Left renal cortex interstitium (tissue), 4 donors: ENCODE measurements at regions not wholly inside any gene's neighbourhood (a gene's known extent, or its start where the extent isn't known, plus 50 kb on each side); places are given as distances from the start of the nearest gene placed in this dataset.

ENCODE experiments used
- DNase-seq, 4 donors: peaks; one replicate each; pipeline ENCODE4 v3.0.0-alpha.2; 2013; ENCODE audit warnings: low read depth in 4 of 4, low spot score in 2 of 4, missing footprints in 1 of 4

DNA sequence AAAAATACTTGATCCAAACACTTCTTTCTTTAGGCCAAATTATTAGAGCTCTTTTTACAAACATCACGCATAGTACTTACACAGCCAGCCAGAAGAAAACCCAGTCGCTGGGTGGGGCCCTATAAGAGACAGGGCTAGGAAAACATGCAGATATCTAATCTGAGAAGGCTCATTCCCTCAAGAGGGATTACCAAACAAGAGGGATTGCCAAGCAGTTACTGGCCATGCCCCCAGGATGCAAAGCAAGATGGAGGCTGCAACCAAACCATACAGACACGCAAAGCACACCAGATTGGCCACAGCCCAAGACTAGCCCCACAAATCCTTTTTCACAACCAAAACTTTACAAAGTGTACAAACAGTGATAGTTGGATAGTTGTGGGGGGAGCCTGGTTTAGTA lies 1235.4 kb upstream of the GJE1 start:
- DNase-seq, result no peak

DNA sequence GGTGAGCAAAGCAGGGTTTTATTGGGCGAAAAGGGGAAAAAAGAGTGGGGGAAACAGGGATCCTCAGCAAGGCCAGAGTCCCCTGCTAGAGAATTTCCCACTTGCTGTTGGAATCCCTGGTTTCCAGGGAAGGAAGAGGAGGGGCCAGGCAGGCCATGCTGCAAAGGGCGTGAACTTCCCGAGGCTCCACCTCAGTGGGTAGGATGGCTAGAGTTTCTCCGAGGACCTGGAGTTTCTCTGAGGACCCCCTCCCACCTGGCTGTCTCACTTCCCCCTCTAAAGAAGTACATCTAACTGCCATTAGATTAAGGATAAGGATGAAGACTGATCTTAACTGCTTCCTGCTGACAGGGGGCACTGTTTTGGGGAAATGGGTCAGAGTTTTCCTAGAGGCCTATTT lies 1239.3 kb upstream of the GJE1 start:
- no peak for DNase-seq

DNA sequence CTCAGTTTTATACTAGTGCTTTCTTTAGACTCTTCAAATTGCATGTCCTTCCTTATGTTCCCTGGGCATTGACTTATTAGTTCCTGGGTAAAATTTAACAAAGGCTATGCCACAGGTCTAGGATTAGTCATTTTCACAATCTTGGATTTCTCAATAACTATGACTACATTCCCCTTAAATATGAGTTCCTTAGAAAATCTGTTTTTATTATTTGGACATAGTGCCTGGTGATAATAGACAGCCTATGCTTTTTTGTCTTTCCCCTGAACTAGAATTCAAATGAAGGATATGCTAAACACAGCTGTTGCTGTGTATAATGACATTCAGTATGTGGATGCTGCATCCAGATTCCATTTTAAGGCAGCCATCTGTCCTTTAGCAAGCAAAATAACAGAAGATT lies 1252.8 kb upstream of the GJE1 start:
- no peak for DNase-seq

DNA sequence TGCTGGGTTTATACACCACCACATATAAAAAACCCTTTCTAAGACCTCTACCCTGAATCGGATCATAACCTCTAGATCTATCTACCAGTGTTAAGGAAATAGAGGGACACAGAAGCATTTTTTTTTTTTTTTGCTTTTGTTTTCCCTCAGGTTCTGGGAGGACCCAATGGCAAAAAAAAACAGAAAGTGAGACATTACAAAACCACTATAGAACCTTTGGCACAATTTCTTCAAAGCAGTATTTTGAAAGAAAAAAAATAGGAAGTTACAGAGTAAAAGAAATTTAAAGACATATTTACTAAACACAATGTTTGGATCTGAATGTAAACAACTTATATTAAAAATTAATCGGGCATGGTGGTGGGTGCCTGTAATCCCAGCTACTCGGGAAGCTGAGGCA lies 1258.7 kb upstream of the GJE1 start:
- DNase-seq, result no peak

DNA sequence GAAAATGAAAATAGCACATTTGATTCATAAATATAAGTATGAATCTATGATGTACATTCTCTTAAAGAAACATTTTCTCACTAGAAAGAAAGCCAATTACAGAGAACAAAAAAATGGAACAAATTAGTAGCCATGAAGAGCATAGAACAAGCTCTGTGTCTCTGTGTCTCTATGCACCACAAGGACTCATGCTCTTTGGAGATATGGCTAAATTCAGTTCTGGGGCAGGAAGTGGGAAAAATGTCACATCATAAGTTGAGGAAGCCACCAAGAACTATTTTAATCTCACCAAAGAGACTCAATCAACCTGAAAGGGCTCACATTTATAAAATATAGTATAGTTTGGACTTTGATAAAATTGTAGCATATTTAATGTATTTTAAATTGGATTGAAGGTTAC lies 1259.8 kb upstream of the GJE1 start:
- DNase-seq, result no peak

DNA sequence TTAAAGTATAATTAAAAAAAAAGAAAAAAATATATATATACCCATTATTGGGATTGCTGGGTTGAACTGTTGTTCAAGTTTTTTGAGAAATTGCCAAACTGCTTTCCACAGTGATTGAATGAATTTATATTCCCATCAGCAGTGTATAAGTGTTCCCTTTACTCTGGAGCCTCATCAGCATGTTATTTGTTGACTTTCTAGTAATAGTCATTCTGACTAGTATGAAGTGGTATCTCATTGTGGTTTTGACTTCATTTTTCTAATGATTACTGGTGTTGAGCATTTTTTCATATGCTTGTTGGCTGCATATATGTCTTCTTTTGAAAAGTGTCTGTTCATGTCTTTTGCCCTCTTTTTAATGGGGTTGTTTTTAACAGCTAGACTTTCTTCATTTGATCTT lies 1260.8 kb upstream of the GJE1 start:
- DNase-seq, result no peak

DNA sequence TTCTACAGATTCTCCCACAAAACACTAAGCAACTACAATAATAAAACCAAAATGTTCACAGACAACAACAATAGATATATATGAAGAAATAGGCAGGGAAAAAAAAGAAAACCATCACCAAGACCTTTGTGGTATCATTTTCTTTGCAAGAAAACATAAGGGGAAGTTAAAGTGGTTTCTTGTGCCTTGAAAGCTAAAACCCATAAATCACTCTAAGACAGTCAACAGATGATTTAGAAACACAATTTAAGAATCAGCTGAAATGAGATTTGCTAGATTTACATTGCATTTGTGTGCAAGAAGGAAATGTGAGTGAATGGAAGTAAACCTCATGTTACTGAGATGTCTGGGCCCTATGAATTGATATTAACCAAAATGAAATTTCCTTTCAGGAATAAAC lies 1265.4 kb upstream of the GJE1 start:
- no peak for DNase-seq

DNA sequence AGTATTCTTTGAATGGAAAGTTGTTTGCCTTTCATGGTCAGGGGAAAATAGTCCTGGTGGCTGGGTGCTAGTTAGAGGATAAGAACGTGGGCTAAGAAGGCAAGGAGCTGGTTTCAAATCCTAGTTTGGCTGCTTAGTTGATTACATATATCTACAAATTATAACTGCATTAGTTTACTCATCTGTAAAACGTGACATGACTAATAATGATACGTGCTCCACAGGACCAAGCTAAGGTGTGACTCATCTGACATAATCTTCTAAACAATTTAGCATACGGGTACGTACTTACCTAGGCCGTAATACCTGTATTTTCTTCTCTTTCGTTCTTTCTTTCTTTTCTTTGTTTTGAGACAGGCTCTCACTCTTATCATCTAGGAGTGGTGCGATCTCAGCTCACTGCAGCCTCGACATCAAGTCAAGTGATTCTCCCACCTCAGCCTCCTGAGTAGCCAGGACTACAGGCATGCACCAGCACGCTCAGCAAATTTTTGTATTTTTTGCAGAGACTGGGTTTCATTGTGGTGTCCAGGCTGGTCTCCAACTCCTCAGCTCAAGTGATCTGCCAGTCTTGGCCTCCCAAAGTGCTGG lies 1274.2 kb upstream of the GJE1 start:
- DNase-seq, result no peak

DNA sequence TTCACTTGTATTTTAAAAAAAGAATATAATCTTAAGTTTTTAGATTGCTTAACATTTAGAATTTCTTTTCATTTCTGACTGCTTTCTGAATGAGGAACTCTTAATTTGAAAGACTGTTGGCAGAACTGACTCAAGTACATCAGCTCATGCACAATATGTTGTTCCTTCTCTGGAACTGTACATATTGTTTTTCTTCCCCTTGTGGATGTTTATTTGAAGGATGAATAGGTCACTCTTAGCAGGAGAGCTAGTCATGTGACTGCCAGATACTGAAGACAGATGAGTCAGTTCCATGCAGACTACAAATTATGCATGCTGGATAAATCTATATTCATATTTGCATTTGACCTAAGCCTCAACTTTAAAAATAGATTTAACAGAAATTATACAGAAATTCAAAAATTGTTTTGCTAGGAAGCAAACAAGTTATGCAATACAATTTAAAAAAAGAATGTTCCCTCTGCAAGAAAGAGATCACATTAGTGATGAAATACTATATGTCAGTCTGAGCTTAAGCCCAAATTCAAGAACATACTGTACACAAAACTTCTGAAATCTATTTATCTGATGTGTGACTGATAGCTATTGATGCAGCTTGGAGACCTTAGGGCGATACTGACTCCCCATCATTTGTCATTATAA lies 1274.9 kb upstream of the GJE1 start:
- DNase-seq, result no peak

DNA sequence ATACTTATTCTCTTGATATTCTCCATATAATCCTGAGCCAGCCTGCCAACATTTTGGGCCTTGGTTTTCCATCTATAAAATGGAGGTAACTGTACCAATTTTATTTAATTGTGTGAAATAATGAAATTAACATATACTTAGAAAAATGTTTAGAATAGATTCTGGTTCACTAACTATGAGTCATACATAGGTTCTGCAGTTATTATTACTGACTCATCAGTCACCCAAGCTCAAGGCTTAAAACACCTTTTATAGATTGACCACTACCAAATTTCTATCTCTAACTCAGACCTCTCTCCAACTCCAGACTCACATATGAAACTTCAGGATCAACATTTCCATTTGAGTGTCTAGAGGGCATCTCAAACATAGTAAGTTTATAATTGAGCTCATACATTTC lies 1277.2 kb upstream of the GJE1 start:
- no peak for DNase-seq

DNA sequence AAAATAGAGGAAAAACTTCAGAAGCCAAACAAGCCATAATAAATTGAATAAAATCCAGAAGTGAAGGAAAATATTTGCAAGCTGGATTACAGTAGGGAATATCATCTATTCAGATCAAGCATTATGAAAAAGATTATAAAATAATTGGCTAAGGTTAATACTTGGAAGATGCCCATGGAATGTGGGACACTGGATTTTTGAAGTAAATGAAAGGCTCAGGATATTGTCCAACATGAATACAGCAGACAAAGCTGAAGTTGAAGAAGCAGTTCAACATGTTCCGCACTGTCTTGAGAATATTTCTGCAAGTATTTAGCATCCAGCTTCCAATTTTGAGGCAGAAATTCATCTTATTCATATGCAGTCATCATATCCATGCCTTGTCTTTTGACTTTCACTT lies 1278.4 kb upstream of the GJE1 start:
- DNase-seq, result no peak

DNA sequence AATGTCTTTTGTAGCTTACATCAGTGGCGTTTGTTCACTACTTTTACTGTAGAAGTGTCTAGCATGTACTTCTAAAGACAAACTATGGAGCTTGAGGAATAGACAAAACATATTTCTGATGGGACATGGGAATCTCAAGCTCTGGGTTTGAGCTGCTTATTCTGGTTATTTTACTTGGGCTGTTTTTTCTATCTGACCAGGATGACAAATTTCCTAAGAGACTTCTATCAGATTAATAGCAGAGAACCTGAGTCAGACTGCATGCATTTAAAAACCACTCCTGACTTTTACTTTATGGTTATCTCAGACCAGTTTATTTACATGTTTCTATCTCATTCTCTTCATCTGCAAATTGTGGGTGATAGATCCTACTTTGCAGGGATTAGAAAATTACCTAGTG lies 1282.3 kb upstream of the GJE1 start:
- DNase-seq, result no peak

DNA sequence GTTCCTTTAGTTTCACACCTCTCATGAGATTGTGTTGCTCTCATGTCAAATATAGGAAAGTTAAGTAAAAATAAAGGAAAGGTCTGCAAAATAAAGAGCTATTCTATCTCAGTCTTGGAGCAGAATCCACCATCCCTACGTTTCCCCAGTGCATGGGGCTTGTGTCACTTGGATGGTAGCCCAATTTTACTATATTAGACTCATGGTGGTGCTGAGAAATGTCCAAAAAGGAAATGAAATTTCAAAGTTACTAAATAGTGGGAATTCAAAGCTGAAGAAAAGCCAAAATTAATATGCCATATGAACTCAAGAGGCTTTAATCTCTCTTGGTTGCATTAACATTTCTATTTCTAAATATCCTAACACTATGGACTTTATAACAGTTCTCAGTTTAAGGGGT lies 1283.3 kb upstream of the GJE1 start:
- no peak for DNase-seq

DNA sequence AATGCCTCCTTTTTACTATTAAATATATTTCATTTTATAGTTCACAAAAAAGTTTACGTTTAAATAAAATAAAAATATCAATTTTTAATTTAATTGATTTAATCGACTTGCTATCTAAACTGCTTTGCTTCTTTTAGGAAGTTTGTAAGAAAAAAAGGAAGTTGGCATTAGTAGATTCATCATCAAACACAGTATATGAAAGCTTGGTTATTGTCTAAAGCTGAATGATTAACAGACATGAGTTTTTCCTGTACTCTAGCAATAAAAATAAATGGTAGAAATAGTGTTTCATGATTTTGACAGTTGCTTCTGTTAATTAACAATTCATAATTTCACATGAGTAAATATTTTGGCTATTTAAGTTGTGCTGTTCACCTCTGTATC lies 1285.5 kb upstream of the GJE1 start:
- DNase-seq, result no peak

DNA sequence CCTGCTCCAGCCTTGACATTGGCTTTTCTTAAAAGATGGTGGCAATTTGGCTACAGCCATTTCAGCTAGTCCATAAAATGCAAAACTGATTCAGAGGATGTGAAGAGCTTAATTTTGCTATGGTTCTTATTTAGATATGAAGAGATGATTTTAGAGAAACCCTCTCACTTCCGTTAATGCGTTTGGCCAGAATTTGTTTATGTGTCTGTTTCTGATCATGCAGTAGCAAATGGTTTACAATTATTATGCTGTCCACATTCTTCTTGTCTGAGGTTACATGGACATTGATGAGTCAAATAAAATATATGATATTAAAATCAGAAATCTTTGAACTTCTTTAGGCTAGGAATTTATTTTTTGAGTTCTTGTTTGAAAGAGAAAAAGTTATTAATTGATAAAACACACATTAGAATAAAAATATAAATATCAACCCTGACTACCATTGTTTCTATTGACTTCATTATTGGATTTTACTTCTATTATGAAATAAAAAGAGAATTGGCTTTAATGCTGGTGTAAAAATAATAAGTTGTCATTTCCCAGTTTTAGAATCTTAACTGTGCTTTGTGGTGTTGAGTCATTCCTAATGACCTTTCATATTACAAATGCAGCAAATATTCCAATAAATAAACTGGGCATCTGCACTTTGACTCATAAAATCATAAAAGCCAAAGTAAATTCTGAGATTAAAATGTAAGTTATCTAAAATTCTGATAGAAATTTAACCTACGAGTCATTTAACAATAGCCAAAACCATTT lies 1286.0 kb upstream of the GJE1 start:
- DNase-seq, result no peak

DNA sequence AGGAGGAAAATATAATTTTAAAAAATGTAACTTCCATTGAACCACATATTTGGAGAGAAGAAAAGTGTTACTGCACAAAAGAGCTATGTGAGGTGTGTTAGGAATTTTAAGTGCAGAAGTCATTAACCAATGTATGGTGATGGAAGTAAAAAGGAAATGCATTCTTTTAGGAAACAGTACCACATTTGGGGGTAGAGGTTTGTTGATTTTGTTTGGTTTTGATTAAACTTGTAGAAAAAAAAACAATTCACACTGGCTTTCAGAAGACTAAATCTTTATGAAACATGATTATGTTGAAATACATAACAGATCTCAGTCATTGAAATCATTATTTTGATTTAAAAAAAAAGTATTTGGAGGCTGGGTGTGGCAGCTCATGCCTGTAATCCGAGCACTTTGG lies 1287.0 kb upstream of the GJE1 start:
- DNase-seq, result no peak

DNA sequence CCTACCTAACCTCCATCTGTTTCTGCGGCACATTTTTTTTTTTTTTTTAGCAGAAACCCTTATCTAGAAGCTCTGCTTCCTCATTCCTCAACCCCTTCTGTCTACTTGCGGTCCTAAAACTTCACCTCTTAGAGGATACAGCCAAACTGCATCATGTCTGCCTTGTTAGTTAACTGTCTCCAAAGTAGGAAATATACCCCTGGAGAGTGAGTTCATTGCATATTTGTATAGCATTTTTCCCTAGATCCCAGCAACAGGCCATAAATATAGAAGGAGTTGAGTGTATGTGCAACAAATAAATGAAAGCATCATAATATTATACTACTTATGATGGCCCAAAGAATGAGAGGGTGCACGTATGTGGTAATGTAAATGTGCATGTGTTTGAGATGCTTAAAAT lies 1288.6 kb upstream of the GJE1 start:
- DNase-seq, result no peak

DNA sequence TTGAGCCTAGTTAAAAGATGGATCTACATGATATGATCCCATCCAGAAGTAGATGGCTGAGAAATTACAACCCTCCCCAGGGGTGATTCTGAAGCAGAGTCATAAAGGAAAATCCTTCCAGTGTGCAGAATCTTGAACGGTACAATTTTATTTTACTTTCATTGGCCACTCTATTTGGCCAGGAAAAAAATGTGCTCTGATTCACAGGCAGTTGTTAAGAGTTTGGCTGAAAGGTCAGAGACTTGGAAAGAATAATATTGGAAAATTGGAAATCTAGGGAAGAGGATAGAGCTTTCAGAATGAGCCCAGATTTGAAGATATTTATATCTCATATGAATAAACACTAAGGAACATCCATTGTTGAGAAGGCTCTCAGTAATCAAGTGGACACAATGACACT lies 1299.3 kb upstream of the GJE1 start:
- no peak for DNase-seq

DNA sequence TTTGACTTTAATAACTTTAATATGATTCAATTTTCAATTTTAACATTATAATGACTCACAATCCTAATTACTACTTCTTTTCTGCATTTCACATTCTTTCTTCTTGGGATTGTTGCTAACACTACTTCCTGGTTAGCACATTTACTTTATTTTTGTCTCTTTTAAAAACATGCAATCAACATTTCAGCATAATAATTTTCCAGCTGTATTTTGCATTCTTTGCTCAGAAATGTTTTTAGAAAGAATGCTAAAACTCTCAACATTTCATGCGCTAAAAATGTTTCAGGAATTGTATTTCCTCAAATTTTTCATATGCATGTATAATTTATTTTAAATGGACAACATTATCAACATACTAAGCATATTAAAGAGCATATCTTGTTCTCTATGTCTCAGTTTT lies 1302.1 kb upstream of the GJE1 start:
- DNase-seq, result no peak

DNA sequence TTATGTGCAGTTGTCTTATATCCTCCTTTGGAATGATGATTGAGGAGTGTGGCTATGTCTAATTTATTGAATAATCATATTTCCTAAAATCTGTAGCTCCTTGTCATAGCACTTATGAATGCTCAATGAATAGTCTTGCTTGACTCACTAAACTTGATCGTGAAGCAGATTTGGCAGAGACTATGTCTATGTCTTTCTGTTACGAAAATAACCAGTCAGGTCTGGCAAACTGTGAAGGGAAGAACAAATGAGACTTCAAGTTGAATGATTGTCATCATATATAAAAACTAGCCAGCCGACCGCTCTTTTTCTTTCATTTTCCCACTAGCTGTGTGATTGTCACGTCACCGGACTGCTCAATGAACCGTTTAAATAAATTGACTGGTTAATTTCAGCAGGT lies 1303.9 kb upstream of the GJE1 start:
- no peak for DNase-seq

DNA sequence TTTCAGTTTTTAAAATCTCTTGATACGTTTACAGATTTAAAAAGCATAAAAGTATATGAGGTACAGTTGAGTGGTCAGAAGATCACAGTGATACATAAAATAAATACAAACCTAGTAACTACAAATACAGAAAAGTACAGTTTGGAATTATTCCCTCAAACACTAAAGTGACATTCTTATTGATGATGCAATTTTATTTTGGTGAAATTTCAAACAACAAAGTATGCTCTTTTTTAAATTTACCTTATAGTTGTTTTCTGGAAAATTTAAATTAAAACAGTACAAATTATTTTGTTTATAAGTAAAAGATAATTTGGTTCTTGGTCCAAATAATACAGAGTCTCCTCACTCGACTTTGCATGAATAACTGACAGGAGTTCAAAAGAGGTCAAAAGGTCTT lies 1305.1 kb upstream of the GJE1 start:
- no peak for DNase-seq

DNA sequence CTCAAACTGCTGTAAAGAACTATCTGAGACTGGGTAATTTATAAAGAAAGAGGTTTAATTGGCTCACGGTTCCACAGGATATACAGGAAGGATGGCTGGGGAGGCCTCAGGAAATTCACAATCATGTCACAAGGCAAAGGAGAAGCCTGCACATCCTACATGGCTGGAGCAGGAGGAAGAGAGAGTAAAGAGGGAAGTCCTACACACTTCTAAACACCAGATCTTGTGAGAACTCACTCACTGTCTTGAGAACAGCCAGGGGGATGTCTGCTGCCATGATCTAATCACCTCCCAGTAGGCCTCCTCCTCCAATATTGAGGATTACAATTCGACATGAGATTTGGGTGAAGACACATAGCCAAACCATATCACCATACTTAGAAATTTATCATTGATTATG lies 1307.0 kb upstream of the GJE1 start:
- no peak for DNase-seq
